ENCODE measurements at regions not wholly inside any gene's neighbourhood (a gene's known extent, or its start where the extent isn't known, plus 50 kb on each side); places are given as distances from the start of the nearest gene placed in this dataset.

DNA sequence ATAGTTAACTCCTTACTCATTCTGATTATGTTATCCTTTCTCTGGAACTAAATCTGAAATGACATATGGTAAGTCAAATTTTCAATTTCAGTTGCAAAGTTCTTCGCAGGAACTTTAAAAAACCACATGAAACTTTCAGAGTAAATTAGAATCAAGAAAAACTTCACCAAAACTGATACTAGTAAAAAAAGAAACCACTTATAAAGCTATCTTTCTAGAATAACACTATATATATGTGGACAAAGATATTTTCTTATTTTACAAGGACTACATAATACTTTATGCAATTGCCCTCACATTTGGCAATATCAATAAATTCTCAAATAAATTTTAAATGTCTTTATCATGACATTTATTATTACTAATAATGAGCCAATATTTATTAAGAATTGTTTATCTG is 1847.1 kb upstream of the NUDT12 start:
- no peak overlapping the region for H3K27ac ChIP-seq (ENCODE audit: low read length)
- no peaks in the 10 kb centered on the region for H3K4me1 ChIP-seq (ENCODE audit: control insufficient read depth, insufficient read depth, low read length)
- ATAC-seq: no peak
- no peak for DNase-seq
- TF ChIP-seq, protein P1, sequence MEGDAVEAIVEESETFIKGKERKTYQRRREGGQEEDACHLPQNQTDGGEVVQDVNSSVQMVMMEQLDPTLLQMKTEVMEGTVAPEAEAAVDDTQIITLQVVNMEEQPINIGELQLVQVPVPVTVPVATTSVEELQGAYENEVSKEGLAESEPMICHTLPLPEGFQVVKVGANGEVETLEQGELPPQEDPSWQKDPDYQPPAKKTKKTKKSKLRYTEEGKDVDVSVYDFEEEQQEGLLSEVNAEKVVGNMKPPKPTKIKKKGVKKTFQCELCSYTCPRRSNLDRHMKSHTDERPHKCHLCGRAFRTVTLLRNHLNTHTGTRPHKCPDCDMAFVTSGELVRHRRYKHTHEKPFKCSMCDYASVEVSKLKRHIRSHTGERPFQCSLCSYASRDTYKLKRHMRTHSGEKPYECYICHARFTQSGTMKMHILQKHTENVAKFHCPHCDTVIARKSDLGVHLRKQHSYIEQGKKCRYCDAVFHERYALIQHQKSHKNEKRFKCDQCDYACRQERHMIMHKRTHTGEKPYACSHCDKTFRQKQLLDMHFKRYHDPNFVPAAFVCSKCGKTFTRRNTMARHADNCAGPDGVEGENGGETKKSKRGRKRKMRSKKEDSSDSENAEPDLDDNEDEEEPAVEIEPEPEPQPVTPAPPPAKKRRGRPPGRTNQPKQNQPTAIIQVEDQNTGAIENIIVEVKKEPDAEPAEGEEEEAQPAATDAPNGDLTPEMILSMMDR (IDR thresholded peaks at IDR 0.05): no peak
- H3K4me3 ChIP-seq (ENCODE audit: low read length): no peak overlapping the region
- Mint-ChIP-seq H3K4me3 (no peak overlapping the region), H3K27ac (no peak overlapping the region), H3K36me3 (no peaks in the 10 kb centered on the region), H3K4me1 (no peaks in the 10 kb centered on the region), H3K27me3 (ENCODE audit: low read depth in 2 of 2) (no peaks in the 10 kb centered on the region), H3K9me3 (peaks cover 4 to 13% of the 10 kb centered on the region in 2 donors)
- intact Hi-C loops (cut with micrococcal nuclease): no loop called here
- 71% methylated on average over 1 of the region's 1 CpG for WGBS (ENCODE audit: insufficient coverage)
- H3K27me3 ChIP-seq (ENCODE audit: control insufficient read depth, insufficient read depth, low read length): no peaks in the 10 kb centered on the region
- peaks cover 16% of the 10 kb centered on the region for H3K9me3 ChIP-seq (ENCODE audit: control insufficient read depth, insufficient read depth, low read length)
- no peaks in the 10 kb centered on the region for H3K36me3 ChIP-seq (ENCODE audit: control insufficient read depth, insufficient read depth, low read length)

DNA sequence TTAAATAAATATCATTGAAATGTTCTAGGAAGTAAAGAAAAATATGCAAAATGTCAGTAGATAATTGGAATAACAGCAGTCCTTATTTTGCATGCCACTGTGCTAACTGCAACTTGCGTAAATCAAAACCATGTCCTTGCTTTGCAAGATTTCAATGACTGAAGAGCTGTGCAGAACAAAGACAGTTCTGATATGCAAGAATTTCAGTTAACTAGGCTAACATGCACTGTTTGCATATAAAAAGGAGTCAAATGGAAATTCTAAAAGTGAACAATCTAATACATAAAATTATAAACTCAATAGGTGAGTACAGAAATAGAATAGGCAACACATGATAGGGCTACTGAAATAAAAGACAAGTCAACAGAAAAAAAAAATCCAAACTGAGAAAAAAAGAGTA is 1844.6 kb upstream of the NUDT12 start:
- Histone ChIP-seq H3K4me3 (ENCODE audit: low read length) (no peak overlapping the region), H3K27ac (ENCODE audit: low read length) (no peak overlapping the region), H3K27me3 (ENCODE audit: control insufficient read depth, insufficient read depth, low read length) (no peaks in the 10 kb centered on the region), H3K9me3 (ENCODE audit: control insufficient read depth, insufficient read depth, low read length) (no peaks in the 10 kb centered on the region), H3K36me3 (ENCODE audit: control insufficient read depth, insufficient read depth, low read length) (no peaks in the 10 kb centered on the region), H3K4me1 (ENCODE audit: control insufficient read depth, insufficient read depth, low read length) (no peaks in the 10 kb centered on the region)
- TF ChIP-seq, protein P1 (IDR thresholded peaks at IDR 0.05): no peak
- H3K9me3 Mint-ChIP-seq: peaks cover 8 to 12% of the 10 kb centered on the region in 2 donors
- no peak overlapping the region for H3K4me3 Mint-ChIP-seq
- ATAC-seq: no peak
- 91% methylated on average over 1 of the region's 1 CpG for whole genome bisulfite sequencing (ENCODE audit: insufficient coverage)
- no peaks in the 10 kb centered on the region for H3K4me1 Mint-ChIP-seq
- intact Hi-C loops (cut with micrococcal nuclease): no loop called here
- H3K27me3 Mint-ChIP-seq (ENCODE audit: low read depth in 2 of 2): no peaks in the 10 kb centered on the region
- no peak overlapping the region for H3K27ac Mint-ChIP-seq
- no peaks in the 10 kb centered on the region for H3K36me3 Mint-ChIP-seq
- DNase-seq: no peak

DNA sequence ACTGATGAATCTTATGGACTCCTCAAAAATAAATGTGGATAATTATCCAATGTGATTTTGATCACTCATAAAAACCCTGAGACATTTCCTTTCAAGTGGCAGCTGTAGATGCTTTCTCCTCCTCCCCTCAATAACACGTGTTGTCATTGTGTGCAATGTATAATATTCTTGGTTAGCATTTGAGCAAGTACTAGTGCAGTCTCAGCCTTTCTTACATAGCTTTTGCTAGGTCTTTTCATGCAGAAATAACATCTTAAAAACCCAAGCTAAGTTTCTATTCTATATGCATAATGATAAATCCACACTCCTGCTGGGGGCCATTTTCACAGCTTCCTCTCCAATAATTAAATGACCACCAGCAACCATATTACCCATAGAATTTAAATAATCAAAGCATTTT is 1835.2 kb upstream of the NUDT12 start:
- Histone ChIP-seq H3K4me1 (ENCODE audit: control insufficient read depth, insufficient read depth, low read length) (no peaks in the 10 kb centered on the region), H3K9me3 (ENCODE audit: control insufficient read depth, insufficient read depth, low read length) (no peaks in the 10 kb centered on the region), H3K27me3 (ENCODE audit: control insufficient read depth, insufficient read depth, low read length) (no peaks in the 10 kb centered on the region), H3K36me3 (ENCODE audit: control insufficient read depth, insufficient read depth, low read length) (no peaks in the 10 kb centered on the region), H3K27ac (ENCODE audit: low read length) (no peak overlapping the region), H3K4me3 (ENCODE audit: low read length) (no peak overlapping the region)
- no CpG with 5 or more reads among the region's 1 CpG for WGBS (ENCODE audit: insufficient coverage)
- Mint-ChIP-seq H3K4me1 (no peaks in the 10 kb centered on the region), H3K9me3 (peaks cover 5 to 19% of the 10 kb centered on the region in 2 donors), H3K27me3 (ENCODE audit: low read depth in 2 of 2) (no peaks in the 10 kb centered on the region), H3K4me3 (no peak overlapping the region), H3K27ac (no peak overlapping the region), H3K36me3 (no peaks in the 10 kb centered on the region)
- ATAC-seq (no peak), DNase-seq (no peak)
- TF ChIP-seq, protein P1 (IDR thresholded peaks at IDR 0.05): no peak
- intact Hi-C loops (cut with micrococcal nuclease): no loop called here

DNA sequence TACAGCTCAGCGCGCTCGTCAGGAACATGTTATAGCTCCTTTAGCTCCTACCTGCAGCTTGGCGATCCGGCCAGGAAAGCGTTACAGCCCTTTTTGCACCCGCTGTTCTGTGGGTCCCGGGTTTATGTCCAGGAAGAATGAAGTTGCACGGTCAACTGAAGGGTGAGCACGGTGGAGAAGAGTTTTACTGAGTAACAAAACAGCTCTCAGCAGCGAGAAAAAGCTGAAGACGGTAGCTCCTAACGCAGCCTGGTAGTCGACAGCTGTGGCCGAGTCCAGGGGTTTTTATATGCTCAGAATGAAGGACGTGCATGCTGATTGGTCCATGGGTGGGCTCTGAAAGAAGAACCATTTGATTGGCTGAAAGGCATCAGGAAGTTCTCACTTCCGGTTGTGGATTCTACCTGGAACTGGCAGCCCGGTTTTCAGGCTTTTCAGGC is 1830.1 kb upstream of the NUDT12 start:
- no peak for ATAC-seq
- Mint-ChIP-seq H3K36me3 (no peaks in the 10 kb centered on the region), H3K4me1 (no peaks in the 10 kb centered on the region), H3K27ac (no peak overlapping the region), H3K9me3 (peaks cover 3 to 8% of the 10 kb centered on the region in 2 donors), H3K4me3 (no peak overlapping the region), H3K27me3 (ENCODE audit: low read depth in 2 of 2) (no peaks in the 10 kb centered on the region)
- WGBS (ENCODE audit: insufficient coverage): 91% methylated on average over 18 of the region's 18 CpGs
- Histone ChIP-seq H3K4me3 (ENCODE audit: low read length) (no peak overlapping the region), H3K36me3 (ENCODE audit: control insufficient read depth, insufficient read depth, low read length) (no peaks in the 10 kb centered on the region), H3K27ac (ENCODE audit: low read length) (no peak overlapping the region), H3K27me3 (ENCODE audit: control insufficient read depth, insufficient read depth, low read length) (no peaks in the 10 kb centered on the region), H3K9me3 (ENCODE audit: control insufficient read depth, insufficient read depth, low read length) (peaks cover 12% of the 10 kb centered on the region), H3K4me1 (ENCODE audit: control insufficient read depth, insufficient read depth, low read length) (no peaks in the 10 kb centered on the region)
- TF ChIP-seq, protein P1 (IDR thresholded peaks at IDR 0.05): no peak
- intact Hi-C loops (cut with micrococcal nuclease): no loop called here
- no peak for DNase-seq

All from natural killer cell (primary cell).